ENCODE measurements at regions not wholly inside any gene's neighbourhood (a gene's known extent, or its start where the extent isn't known, plus 50 kb on each side); places are given as distances from the start of the nearest gene placed in this dataset.
A peak's percentile ranks its signal among the peaks of the same experiment; 100 is the strongest.

GRCh38 chr1:164914208-164914607 lies 355.2 kb downstream of the PBX1 start:
- CTCF ChIA-PET: no interaction called here
- no peak for FAIRE-seq
- Histone ChIP-seq H3K4me3 (no peak overlapping the region), H3K4me2 (no peak overlapping the region), H3K27ac (no peak overlapping the region), H3K9me3 (no peaks in the 10 kb centered on the region), H3K4me1 (no peaks in the 10 kb centered on the region)
- peak; percentile 25; the same call in 2 of the 3 replicates for TF ChIP-seq CTCF (IDR thresholded peaks at IDR 0.05)
- no peak for TF ChIP-seq ESRRA (IDR thresholded peaks at IDR 0.05; ENCODE audit: borderline replicate concordance, low read length)
- peak; percentile 23; the same call in 1 of the 3 replicates for TF ChIP-seq SMC3 (IDR thresholded peaks at IDR 0.05)
- TF ChIP-seq RAD21 (conservative IDR thresholded peaks at IDR 0.05 in 1 of 2, IDR thresholded peaks at IDR 0.05 in 1 of 2): peak; percentile 36 to 42; a peak in 3 of 5 replicates
- TF ChIP-seq CEBPB (IDR thresholded peaks at IDR 0.05): peak; percentile 15 to 60; a peak in 2 of 4 replicates
- 12% methylated on average over 1 of the region's 1 CpG for WGBS (ENCODE audit: missing lambda C conversion rate)
- POLR2A ChIA-PET: no interaction called here
- peak in 1 of 2 experiments; percentile 58 for DNase-seq (ENCODE audit: low read depth in 1 of 2, low spot score in 1 of 2)
- ATAC-seq: peak in 1 of 2 experiments; percentile 80; a peak in 2 of 6 replicates

GRCh38 chr1:164912290-164912689 lies 353.3 kb downstream of the PBX1 start:
- Histone ChIP-seq H3K27ac (no peak overlapping the region), H3K4me2 (no peak overlapping the region), H3K4me3 (no peak overlapping the region), H3K9me3 (no peaks in the 10 kb centered on the region), H3K4me1 (no peaks in the 10 kb centered on the region)
- ChIA-PET POLR2A (no interaction called here), CTCF (no interaction called here)
- DNase-seq (ENCODE audit: low read depth in 1 of 2, low spot score in 1 of 2) (no peak), FAIRE-seq (no peak), ATAC-seq (no peak)
- 70% methylated on average over 8 of the region's 8 CpGs for WGBS (ENCODE audit: missing lambda C conversion rate)
- TF ChIP-seq HOXB13 (CRISPR knock-in tag; IDR thresholded peaks at IDR 0.05; ENCODE audit: low read depth) (no peak), KDM5A (IDR thresholded peaks at IDR 0.05) (no peak), GATA3 (IDR thresholded peaks at IDR 0.05; ENCODE audit: borderline replicate concordance) (no peak), USF2 (IDR thresholded peaks at IDR 0.05) (no peak), ZC3H11A (IDR thresholded peaks at IDR 0.05) (no peak), RFX5 (IDR thresholded peaks at IDR 0.05) (no peak), MYC (IDR thresholded peaks at IDR 0.05; ENCODE audit: borderline replicate concordance, low read length) (no peak), HEYL (CRISPR knock-in tag; IDR thresholded peaks at IDR 0.05) (no peak), TP53 (CRISPR knock-in tag; IDR thresholded peaks at IDR 0.05) (no peak), EHF (CRISPR knock-in tag; IDR thresholded peaks at IDR 0.05) (no peak), EHMT2 (IDR thresholded peaks at IDR 0.05; ENCODE audit: low read depth) (no peak), HOXA7 (CRISPR knock-in tag; IDR thresholded peaks at IDR 0.05) (no peak), PHF8 (IDR thresholded peaks at IDR 0.05; ENCODE audit: borderline replicate concordance, low read depth) (no peak), TFCP2L1 (CRISPR knock-in tag; IDR thresholded peaks at IDR 0.05) (no peak), HES2 (IDR thresholded peaks at IDR 0.05) (no peak), SREBF2 (IDR thresholded peaks at IDR 0.05) (no peak), HMGXB4 (CRISPR knock-in tag; IDR thresholded peaks at IDR 0.05; ENCODE audit: borderline replicate concordance) (no peak), FOSL2 (IDR thresholded peaks at IDR 0.05) (no peak), FOSL2 (CRISPR knock-in tag; IDR thresholded peaks at IDR 0.05) (no peak), JUNB (IDR thresholded peaks at IDR 0.05) (no peak), ELK1 (IDR thresholded peaks at IDR 0.05; ENCODE audit: low read depth, low read length) (no peak)
